ENCODE measurements at regions not wholly inside any gene's neighbourhood (a gene's known extent, or its start where the extent isn't known, plus 50 kb on each side); places are given as distances from the start of the nearest gene placed in this dataset.

DNA sequence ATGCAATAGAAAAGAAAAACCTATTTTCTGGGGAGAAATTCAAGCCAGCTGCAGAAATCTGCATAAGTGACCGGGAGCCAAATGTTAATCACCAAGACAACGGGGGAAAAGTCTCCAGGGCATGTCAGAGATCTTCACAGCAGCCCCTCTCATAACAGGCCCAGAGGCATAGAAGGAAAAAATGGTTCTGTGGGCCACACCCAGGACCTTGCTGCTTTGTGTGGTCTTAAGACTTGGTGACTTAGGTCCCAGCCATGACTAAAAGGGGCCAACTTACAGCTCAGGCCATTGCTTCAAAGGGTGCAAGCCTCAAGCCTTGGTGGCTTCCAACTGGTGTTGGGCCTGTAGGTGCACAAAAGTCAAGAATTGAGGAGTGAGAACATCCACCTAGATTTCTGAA is 2847.6 kb upstream of the PCDH20 start:
- TF ChIP-seq, protein P1, sequence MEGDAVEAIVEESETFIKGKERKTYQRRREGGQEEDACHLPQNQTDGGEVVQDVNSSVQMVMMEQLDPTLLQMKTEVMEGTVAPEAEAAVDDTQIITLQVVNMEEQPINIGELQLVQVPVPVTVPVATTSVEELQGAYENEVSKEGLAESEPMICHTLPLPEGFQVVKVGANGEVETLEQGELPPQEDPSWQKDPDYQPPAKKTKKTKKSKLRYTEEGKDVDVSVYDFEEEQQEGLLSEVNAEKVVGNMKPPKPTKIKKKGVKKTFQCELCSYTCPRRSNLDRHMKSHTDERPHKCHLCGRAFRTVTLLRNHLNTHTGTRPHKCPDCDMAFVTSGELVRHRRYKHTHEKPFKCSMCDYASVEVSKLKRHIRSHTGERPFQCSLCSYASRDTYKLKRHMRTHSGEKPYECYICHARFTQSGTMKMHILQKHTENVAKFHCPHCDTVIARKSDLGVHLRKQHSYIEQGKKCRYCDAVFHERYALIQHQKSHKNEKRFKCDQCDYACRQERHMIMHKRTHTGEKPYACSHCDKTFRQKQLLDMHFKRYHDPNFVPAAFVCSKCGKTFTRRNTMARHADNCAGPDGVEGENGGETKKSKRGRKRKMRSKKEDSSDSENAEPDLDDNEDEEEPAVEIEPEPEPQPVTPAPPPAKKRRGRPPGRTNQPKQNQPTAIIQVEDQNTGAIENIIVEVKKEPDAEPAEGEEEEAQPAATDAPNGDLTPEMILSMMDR (IDR thresholded peaks at IDR 0.05) = no peak
- TF ChIP-seq ZNF317 (CRISPR knock-in tag; IDR thresholded peaks at IDR 0.05; ENCODE audit: borderline replicate concordance, low read depth) (no peak), GABPB1 (CRISPR knock-in tag; IDR thresholded peaks at IDR 0.05) (no peak), GRHL2 (CRISPR knock-in tag; IDR thresholded peaks at IDR 0.05; ENCODE audit: insufficient replicate concordance, severe bottlenecking) (no peak), ATF1 (CRISPR knock-in tag; IDR thresholded peaks at IDR 0.05) (no peak), KAT7 (CRISPR knock-in tag; IDR thresholded peaks at IDR 0.05; ENCODE audit: borderline replicate concordance) (no peak), CREB1 (CRISPR knock-in tag; IDR thresholded peaks at IDR 0.05) (no peak), SP1 (CRISPR knock-in tag; conservative IDR thresholded peaks at IDR 0.05) (no peak), ZNF263 (CRISPR knock-in tag; IDR thresholded peaks at IDR 0.05; ENCODE audit: low read depth) (no peak), FOXP1 (CRISPR knock-in tag; IDR thresholded peaks at IDR 0.05; ENCODE audit: borderline replicate concordance) (no peak), FOXP4 (CRISPR knock-in tag; IDR thresholded peaks at IDR 0.05) (no peak), TEAD4 (CRISPR knock-in tag; IDR thresholded peaks at IDR 0.05) (no peak)
- TF ChIP-seq, protein P2, sequence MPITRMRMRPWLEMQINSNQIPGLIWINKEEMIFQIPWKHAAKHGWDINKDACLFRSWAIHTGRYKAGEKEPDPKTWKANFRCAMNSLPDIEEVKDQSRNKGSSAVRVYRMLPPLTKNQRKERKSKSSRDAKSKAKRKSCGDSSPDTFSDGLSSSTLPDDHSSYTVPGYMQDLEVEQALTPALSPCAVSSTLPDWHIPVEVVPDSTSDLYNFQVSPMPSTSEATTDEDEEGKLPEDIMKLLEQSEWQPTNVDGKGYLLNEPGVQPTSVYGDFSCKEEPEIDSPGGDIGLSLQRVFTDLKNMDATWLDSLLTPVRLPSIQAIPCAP (CRISPR knock-in tag; IDR thresholded peaks at IDR 0.05) = no peak
- TF ChIP-seq, protein P3, sequence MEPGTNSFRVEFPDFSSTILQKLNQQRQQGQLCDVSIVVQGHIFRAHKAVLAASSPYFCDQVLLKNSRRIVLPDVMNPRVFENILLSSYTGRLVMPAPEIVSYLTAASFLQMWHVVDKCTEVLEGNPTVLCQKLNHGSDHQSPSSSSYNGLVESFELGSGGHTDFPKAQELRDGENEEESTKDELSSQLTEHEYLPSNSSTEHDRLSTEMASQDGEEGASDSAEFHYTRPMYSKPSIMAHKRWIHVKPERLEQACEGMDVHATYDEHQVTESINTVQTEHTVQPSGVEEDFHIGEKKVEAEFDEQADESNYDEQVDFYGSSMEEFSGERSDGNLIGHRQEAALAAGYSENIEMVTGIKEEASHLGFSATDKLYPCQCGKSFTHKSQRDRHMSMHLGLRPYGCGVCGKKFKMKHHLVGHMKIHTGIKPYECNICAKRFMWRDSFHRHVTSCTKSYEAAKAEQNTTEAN (CRISPR knock-in tag; IDR thresholded peaks at IDR 0.05) = no peak
